ENCODE measurements at regions not wholly inside any gene's neighbourhood (a gene's known extent, or its start where the extent isn't known, plus 50 kb on each side); places are given as distances from the start of the nearest gene placed in this dataset.
"Not testable (repeated sequence)": the region's sequence is repeated elsewhere in the genome, so short reads cannot be mapped to it uniquely, and the experiment has no call there.

DNA sequence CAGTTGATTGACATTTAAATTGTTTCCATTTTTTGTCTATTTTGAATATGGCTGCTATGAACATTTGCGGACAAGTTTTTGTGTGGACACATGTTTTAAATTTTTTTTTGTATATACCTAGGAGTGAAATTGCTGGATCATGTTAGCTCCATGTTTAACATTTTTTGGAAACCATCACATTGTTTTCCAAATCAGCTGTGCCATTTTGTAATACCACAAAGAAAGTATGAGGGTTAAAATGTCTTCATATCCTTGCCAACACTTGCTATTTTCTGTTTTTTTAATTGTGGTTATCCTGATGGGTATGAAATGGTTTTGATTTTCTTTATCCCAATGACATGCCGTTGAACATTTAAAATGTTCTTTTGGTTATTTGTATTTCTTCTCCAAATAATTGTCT is 52.1 kb downstream of the CARTPT start:
- no peak overlapping the region for H2AFZ ChIP-seq (ENCODE audit: low read depth, low read length)
- H3K27me3 ChIP-seq (ENCODE audit: insufficient read depth, low read length): no peaks in the 10 kb centered on the region

DNA sequence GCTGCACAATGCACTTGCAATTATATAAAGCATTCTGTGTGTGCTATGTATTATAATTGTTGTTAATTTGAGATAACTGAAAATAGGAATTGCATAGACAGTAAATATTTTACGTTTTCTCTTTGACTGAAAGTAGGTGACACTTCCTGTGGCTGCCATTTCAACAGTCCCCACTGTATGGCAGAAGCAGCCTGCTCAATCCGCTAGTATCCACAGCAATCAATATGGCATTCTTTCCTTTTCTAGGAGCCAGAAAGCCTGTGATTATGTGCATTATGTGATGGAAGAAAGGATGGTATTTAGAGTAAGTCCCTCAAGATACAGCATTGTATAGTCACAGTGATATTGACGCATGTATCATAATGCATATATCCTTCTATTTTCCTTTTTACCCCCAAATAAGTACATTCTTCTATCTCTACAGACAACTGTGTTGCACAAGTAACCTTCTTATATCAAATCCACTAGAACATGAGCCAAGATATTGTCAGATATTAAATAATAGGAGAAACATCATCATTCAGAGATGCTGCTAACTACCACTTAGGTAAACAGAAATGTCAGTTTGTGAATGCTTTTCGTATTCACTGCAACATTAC is 59.7 kb downstream of the CARTPT start:
- Histone ChIP-seq H3K4me1 (ENCODE audit: insufficient read depth, low read length) (peaks cover 8% of the 10 kb centered on the region), H3K36me3 (ENCODE audit: insufficient read depth, low read length) (no peaks in the 10 kb centered on the region), H3K27me3 (ENCODE audit: insufficient read depth, low read length) (no peaks in the 10 kb centered on the region), H3K9me3 (ENCODE audit: low read length) (no peaks in the 10 kb centered on the region), H3K4me3 (ENCODE audit: low read length) (no peak overlapping the region), H2AFZ (ENCODE audit: low read depth, low read length) (no peak overlapping the region)

More for the DNA sequence above, 52.1 kb downstream of the CARTPT start:
- Histone ChIP-seq H3K9me3 (ENCODE audit: low read length) (no peaks in the 10 kb centered on the region), H3K36me3 (ENCODE audit: insufficient read depth, low read length) (no peaks in the 10 kb centered on the region), H3K4me1 (ENCODE audit: insufficient read depth, low read length) (no peaks in the 10 kb centered on the region), H3K4me3 (ENCODE audit: low read length) (no peak overlapping the region)

- no peak overlapping the region for H3K4me3 ChIP-seq (ENCODE audit: low read length)
- H3K36me3 ChIP-seq (ENCODE audit: insufficient read depth, low read length): no peaks in the 10 kb centered on the region
- H3K9me3 ChIP-seq (ENCODE audit: low read length): no peaks in the 10 kb centered on the region
- H3K27me3 ChIP-seq (ENCODE audit: insufficient read depth, low read length): no peaks in the 10 kb centered on the region
- H3K4me1 ChIP-seq (ENCODE audit: insufficient read depth, low read length): peaks cover 8% of the 10 kb centered on the region
- no peak overlapping the region for H2AFZ ChIP-seq (ENCODE audit: low read depth, low read length)
These were observed 61.5 kb downstream of the CARTPT start for GRCh38 chr5:71780597-71780996.

DNA sequence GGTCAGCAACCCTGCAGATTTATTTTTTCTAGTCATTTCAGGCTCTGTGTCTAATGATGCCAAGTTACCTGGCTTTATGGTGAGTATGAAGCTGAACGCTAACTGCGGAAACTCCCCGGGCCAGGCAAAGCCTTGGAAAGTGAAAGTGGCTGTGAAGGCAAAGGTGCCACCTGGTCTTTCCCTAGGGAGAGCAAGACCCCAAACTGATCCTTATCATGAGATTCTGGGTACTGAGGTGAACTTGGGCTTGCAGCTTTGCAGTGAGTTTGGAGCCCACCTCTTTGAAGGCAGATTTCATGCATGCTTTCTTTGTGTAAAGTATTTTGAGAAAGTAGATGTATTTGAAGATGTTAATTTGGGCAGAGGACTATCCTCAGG is 63.3 kb downstream of the CARTPT start:
- H3K4me3 ChIP-seq (ENCODE audit: low read length): no peak overlapping the region
- peak overlapping the region; percentile 65 for H2AFZ ChIP-seq (ENCODE audit: low read depth, low read length)
- H3K36me3 ChIP-seq (ENCODE audit: insufficient read depth, low read length): no peaks in the 10 kb centered on the region
- no peaks in the 10 kb centered on the region for H3K27me3 ChIP-seq (ENCODE audit: insufficient read depth, low read length)
- no peaks in the 10 kb centered on the region for H3K9me3 ChIP-seq (ENCODE audit: low read length)
- peaks cover 17% of the 10 kb centered on the region for H3K4me1 ChIP-seq (ENCODE audit: insufficient read depth, low read length)

GRCh38 chr5:71782771-71783770 is 64.0 kb downstream of the CARTPT start:
- peaks cover 17% of the 10 kb centered on the region for H3K4me1 ChIP-seq (ENCODE audit: insufficient read depth, low read length)
- H3K27me3 ChIP-seq (ENCODE audit: insufficient read depth, low read length): no peaks in the 10 kb centered on the region
- peak overlapping the region; percentile 65 for H2AFZ ChIP-seq (ENCODE audit: low read depth, low read length)
- H3K4me3 ChIP-seq (ENCODE audit: low read length): no peak overlapping the region
- no peaks in the 10 kb centered on the region for H3K9me3 ChIP-seq (ENCODE audit: low read length)
- no peaks in the 10 kb centered on the region for H3K36me3 ChIP-seq (ENCODE audit: insufficient read depth, low read length)

DNA sequence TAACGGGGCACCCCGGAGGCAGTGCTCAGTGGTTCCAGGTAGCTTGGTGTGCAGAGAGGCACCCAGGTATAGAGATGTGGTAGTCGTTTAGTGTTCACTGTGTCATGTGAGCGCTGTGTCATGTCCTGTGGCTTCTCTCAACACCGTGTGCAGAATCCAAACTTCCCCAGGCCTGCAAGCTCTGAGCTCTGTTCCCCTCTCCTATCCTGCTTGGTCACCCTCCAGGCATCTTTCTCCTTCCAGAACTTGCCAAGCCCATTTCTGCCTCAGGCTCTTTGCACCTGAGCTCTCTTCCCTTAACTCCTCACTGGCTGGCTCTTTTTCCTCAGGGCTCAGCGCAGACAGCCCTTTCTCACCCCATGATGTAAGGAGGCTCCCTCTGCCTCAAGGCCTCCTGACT is 64.8 kb downstream of the CARTPT start:
- H3K36me3 ChIP-seq (ENCODE audit: insufficient read depth, low read length): no peaks in the 10 kb centered on the region
- no peaks in the 10 kb centered on the region for H3K27me3 ChIP-seq (ENCODE audit: insufficient read depth, low read length)
- no peaks in the 10 kb centered on the region for H3K9me3 ChIP-seq (ENCODE audit: low read length)
- H3K4me1 ChIP-seq (ENCODE audit: insufficient read depth, low read length): peaks cover 17% of the 10 kb centered on the region
- no peak overlapping the region for H2AFZ ChIP-seq (ENCODE audit: low read depth, low read length)
- H3K4me3 ChIP-seq (ENCODE audit: low read length): no peak overlapping the region

- Histone ChIP-seq H3K27me3 (ENCODE audit: insufficient read depth, low read length) (no peaks in the 10 kb centered on the region), H3K4me1 (ENCODE audit: insufficient read depth, low read length) (peaks cover 17% of the 10 kb centered on the region), H3K9me3 (ENCODE audit: low read length) (no peaks in the 10 kb centered on the region), H3K4me3 (ENCODE audit: low read length) (no peak overlapping the region), H3K36me3 (ENCODE audit: insufficient read depth, low read length) (no peaks in the 10 kb centered on the region), H2AFZ (ENCODE audit: low read depth, low read length) (no peak overlapping the region)
These were observed 67.4 kb downstream of the CARTPT start for GRCh38 chr5:71786337-71787055.

- Histone ChIP-seq H3K36me3 (ENCODE audit: insufficient read depth, low read length) (no peaks in the 10 kb centered on the region), H3K27me3 (ENCODE audit: insufficient read depth, low read length) (no peaks in the 10 kb centered on the region), H3K9me3 (ENCODE audit: low read length) (no peaks in the 10 kb centered on the region), H3K4me3 (ENCODE audit: low read length) (no peak overlapping the region), H2AFZ (ENCODE audit: low read depth, low read length) (no peak overlapping the region), H3K4me1 (ENCODE audit: insufficient read depth, low read length) (peaks cover 9% of the 10 kb centered on the region)
These were observed 69.7 kb downstream of the CARTPT start for GRCh38 chr5:71788794-71789193.

DNA sequence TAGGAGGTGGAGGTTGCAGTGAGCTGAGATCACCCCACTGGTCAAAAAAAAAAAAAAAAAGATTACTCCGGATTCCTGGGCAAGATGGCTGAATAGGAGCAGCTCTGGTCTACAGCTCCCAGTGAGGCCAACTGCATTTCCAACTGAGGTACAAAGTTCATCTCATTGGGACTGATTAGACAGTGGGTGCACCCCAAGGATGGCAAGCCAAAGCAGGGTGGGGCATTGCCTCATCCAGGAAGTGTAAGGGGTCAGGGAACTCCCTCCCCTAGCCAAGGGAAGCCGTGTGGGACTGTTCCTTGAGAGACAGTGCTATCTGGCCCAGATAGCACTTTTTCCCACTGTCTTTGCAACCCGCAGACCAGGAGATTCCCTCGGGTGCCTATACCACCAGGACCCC is 70.7 kb downstream of the CARTPT start:
- no peak overlapping the region for H2AFZ ChIP-seq (ENCODE audit: low read depth, low read length)
- no peaks in the 10 kb centered on the region for H3K27me3 ChIP-seq (ENCODE audit: insufficient read depth, low read length)
- no peaks in the 10 kb centered on the region for H3K36me3 ChIP-seq (ENCODE audit: insufficient read depth, low read length)
- no peaks in the 10 kb centered on the region for H3K9me3 ChIP-seq (ENCODE audit: low read length)
- peaks cover 9% of the 10 kb centered on the region for H3K4me1 ChIP-seq (ENCODE audit: insufficient read depth, low read length)
- H3K4me3 ChIP-seq (ENCODE audit: low read length): no peak overlapping the region

GRCh38 chr5:71790433-71790832 is 71.4 kb downstream of the CARTPT start:
- Histone ChIP-seq H3K36me3 (ENCODE audit: insufficient read depth, low read length) (no peaks in the 10 kb centered on the region), H3K27me3 (ENCODE audit: insufficient read depth, low read length) (no peaks in the 10 kb centered on the region), H3K4me3 (ENCODE audit: low read length) (no peak overlapping the region), H3K4me1 (ENCODE audit: insufficient read depth, low read length) (peaks cover 9% of the 10 kb centered on the region), H3K9me3 (ENCODE audit: low read length) (no peaks in the 10 kb centered on the region), H2AFZ (ENCODE audit: low read depth, low read length) (no peak overlapping the region)

GRCh38 chr5:71792041-71792440 is 73.0 kb downstream of the CARTPT start:
- not testable (repeated sequence) for H3K27me3 ChIP-seq (ENCODE audit: insufficient read depth, low read length); H2AFZ ChIP-seq (ENCODE audit: low read depth, low read length); H3K9me3 ChIP-seq (ENCODE audit: low read length); H3K36me3 ChIP-seq (ENCODE audit: insufficient read depth, low read length); H3K4me3 ChIP-seq (ENCODE audit: low read length); H3K4me1 ChIP-seq (ENCODE audit: insufficient read depth, low read length)

DNA sequence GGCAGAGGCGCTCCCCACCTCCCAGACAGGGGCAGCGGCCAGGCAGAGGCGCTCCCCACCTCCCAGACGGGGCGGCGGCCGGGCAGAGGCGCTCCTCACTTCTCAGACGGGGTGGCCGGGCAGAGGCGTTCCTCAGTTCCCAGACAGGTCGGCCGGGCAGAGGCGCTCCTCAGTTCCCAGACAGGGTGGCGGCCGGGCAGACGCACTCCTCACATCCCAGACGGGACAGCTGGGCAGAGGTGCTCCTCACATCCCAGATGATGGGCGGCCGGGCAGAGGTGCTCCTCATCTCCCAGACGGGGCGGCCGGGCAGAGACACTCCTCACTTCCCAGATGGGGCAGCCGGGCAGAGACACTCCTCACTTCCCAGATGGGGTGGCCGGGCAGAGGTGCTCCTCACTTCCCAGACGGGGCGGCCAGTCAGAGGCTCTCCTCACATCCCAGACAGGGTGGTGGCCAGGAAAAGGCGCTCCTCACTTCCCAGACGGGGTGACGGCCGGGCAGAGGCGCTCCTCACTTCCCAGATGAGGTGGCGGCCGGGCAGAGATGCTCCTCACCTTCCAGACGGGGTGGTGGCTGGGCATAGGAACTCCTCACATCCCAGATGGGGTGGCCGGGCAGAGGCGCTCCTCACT is 75.1 kb downstream of the CARTPT start:
- Histone ChIP-seq H3K9me3 (ENCODE audit: low read length) (no peaks in the 10 kb centered on the region), H2AFZ (ENCODE audit: low read depth, low read length) (no peak overlapping the region), H3K4me1 (ENCODE audit: insufficient read depth, low read length) (no peaks in the 10 kb centered on the region), H3K27me3 (ENCODE audit: insufficient read depth, low read length) (no peaks in the 10 kb centered on the region), H3K4me3 (ENCODE audit: low read length) (no peak overlapping the region), H3K36me3 (ENCODE audit: insufficient read depth, low read length) (no peaks in the 10 kb centered on the region)

DNA sequence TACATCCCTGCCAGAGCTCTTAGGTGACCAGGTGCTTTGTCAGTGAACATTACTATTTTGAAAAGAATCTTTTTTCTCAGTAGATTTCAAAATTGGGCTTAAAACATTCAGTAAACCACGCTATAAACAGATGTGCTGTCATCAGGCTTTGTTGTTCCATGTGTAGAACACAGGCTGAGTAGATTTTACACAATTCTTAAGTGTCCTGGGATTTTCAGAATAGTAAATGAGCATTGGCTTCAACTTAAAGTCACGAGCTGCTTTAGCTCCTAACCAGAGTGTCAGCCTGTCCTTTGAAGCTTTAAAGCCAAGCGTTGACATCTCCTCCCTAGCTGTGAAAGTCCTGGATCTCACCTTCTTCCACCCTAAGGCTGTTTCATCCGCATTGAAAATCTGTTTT is 83.6 kb downstream of the CARTPT start:
- Histone ChIP-seq H3K4me1 (ENCODE audit: insufficient read depth, low read length) (no peaks in the 10 kb centered on the region), H3K27me3 (ENCODE audit: insufficient read depth, low read length) (no peaks in the 10 kb centered on the region), H3K36me3 (ENCODE audit: insufficient read depth, low read length) (no peaks in the 10 kb centered on the region), H2AFZ (ENCODE audit: low read depth, low read length) (no peak overlapping the region), H3K4me3 (ENCODE audit: low read length) (no peak overlapping the region), H3K9me3 (ENCODE audit: low read length) (no peaks in the 10 kb centered on the region)

All from neuron (in vitro differentiated cells).